ENCODE measurements at regions not wholly inside any gene's neighbourhood (a gene's known extent, or its start where the extent isn't known, plus 50 kb on each side); places are given as distances from the start of the nearest gene placed in this dataset.

DNA sequence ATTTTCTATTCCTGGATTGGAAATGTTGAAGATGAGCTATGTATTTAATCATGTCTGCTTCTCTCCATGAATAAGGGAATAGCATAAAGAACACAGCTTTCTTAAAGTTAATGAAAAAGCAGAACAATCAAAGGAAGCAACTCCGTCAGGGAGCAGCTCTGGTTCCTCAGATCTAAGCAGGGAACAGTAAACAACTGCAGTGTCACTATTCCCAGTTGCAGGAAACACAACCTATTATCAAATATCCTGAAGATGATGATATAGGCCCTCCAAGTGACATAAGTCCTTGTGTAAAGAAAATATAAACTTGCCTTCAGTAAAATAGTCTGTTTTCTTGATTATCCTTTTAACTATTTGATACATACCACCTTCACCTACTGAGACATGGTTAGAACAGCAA, 228.1 kb downstream of the KCNC2 start:
- Histone ChIP-seq H3K27me3 (ENCODE audit: control insufficient read depth in 3 of 3, insufficient read depth in 3 of 3, low read depth in 1 of 3, low read length in 3 of 3) (no peaks in the 10 kb centered on the region), H3K9me3 (replicated peaks in 1 of 2; ENCODE audit: control insufficient read depth in 2 of 2, insufficient read depth in 1 of 2, low read depth in 1 of 2, low read length in 2 of 2) (peaks cover 0 to 4% of the 10 kb centered on the region in 2 donors), H3K36me3 (replicated peaks in 1 of 2; ENCODE audit: control insufficient read depth in 2 of 2, insufficient read depth in 2 of 2, low read length in 2 of 2) (no peaks in the 10 kb centered on the region), H3K23ac (ENCODE audit: low read depth, low read length, poor library complexity) (no peak overlapping the region), H2AFZ (ENCODE audit: low read length) (no peak overlapping the region), H4K8ac (ENCODE audit: low read depth, low read length) (no peak overlapping the region), H4K91ac (ENCODE audit: low read depth, low read length, poor library complexity) (no peak overlapping the region), H3K27ac (replicated peaks; ENCODE audit: low read length) (no peak overlapping the region), H2BK15ac (ENCODE audit: low read length) (no peak overlapping the region), H2AK5ac (ENCODE audit: low read depth, low read length) (no peak overlapping the region), H3K14ac (ENCODE audit: low read length) (no peak overlapping the region), H3K4me2 (ENCODE audit: insufficient read depth, low read length, poor library complexity, severe bottlenecking) (no peak overlapping the region), H2BK5ac (ENCODE audit: low read length) (no peak overlapping the region), H3K9ac (ENCODE audit: low read depth, low read length, poor library complexity) (no peak overlapping the region), H3K79me1 (ENCODE audit: low read depth, low read length) (no peaks in the 10 kb centered on the region), H2BK12ac (ENCODE audit: low read length) (no peak overlapping the region), H3K4me3 (ENCODE audit: low read length in 2 of 2) (no peak overlapping the region), H3K18ac (ENCODE audit: low read length) (no peak overlapping the region), H2BK120ac (ENCODE audit: low read depth, low read length) (no peak overlapping the region), H3K4me1 (ENCODE audit: control insufficient read depth in 2 of 2, insufficient read depth in 1 of 2, low read depth in 1 of 2, low read length in 2 of 2) (no peaks in the 10 kb centered on the region), H3K4ac (ENCODE audit: low read length) (no peak overlapping the region)
- no CpG with 5 or more reads among the region's 1 CpG for WGBS, 2 donors (ENCODE audit: extremely low coverage in 2 of 2, insufficient read length in 2 of 2, insufficient replicate concordance in 1 of 2)
- DNase-seq (ENCODE audit: low spot score) = no peak

- no peak overlapping the region for H3K4me3 ChIP-seq (ENCODE audit: low read length in 2 of 2)
- peaks cover 0 to 4% of the 10 kb centered on the region in 2 donors for H3K9me3 ChIP-seq (replicated peaks in 1 of 2; ENCODE audit: control insufficient read depth in 2 of 2, insufficient read depth in 1 of 2, low read depth in 1 of 2, low read length in 2 of 2)
- H3K4ac ChIP-seq (ENCODE audit: low read length) = no peak overlapping the region
- H3K27me3 ChIP-seq (ENCODE audit: control insufficient read depth in 3 of 3, insufficient read depth in 3 of 3, low read depth in 1 of 3, low read length in 3 of 3) = no peaks in the 10 kb centered on the region
- H2BK15ac ChIP-seq (ENCODE audit: low read length) = no peak overlapping the region
- WGBS, 2 donors (ENCODE audit: extremely low coverage in 2 of 2, insufficient read length in 2 of 2, insufficient replicate concordance in 1 of 2) = no CpG with 5 or more reads among the region's 3 CpGs
- H4K91ac ChIP-seq (ENCODE audit: low read depth, low read length, poor library complexity) = no peak overlapping the region
- no peak overlapping the region for H3K27ac ChIP-seq (replicated peaks; ENCODE audit: low read length)
- no peak overlapping the region for H3K23ac ChIP-seq (ENCODE audit: low read depth, low read length, poor library complexity)
- no peak overlapping the region for H3K9ac ChIP-seq (ENCODE audit: low read depth, low read length, poor library complexity)
- H2BK12ac ChIP-seq (ENCODE audit: low read length) = no peak overlapping the region
- no peaks in the 10 kb centered on the region for H3K79me1 ChIP-seq (ENCODE audit: low read depth, low read length)
- H3K36me3 ChIP-seq (replicated peaks in 1 of 2; ENCODE audit: control insufficient read depth in 2 of 2, insufficient read depth in 2 of 2, low read length in 2 of 2) = no peaks in the 10 kb centered on the region
- no peak overlapping the region for H2AFZ ChIP-seq (ENCODE audit: low read length)
- no peaks in the 10 kb centered on the region for H3K4me1 ChIP-seq (ENCODE audit: control insufficient read depth in 2 of 2, insufficient read depth in 1 of 2, low read depth in 1 of 2, low read length in 2 of 2)
- no peak overlapping the region for H2BK120ac ChIP-seq (ENCODE audit: low read depth, low read length)
- H4K8ac ChIP-seq (ENCODE audit: low read depth, low read length) = no peak overlapping the region
- no peak for DNase-seq (ENCODE audit: low spot score)
- H2AK5ac ChIP-seq (ENCODE audit: low read depth, low read length) = no peak overlapping the region
- H3K18ac ChIP-seq (ENCODE audit: low read length) = no peak overlapping the region
- H3K14ac ChIP-seq (ENCODE audit: low read length) = no peak overlapping the region
- no peak overlapping the region for H3K4me2 ChIP-seq (ENCODE audit: insufficient read depth, low read length, poor library complexity, severe bottlenecking)
- H2BK5ac ChIP-seq (ENCODE audit: low read length) = no peak overlapping the region
Observed at GRCh38 chr12:74983917-74984316, 225.7 kb downstream of the KCNC2 start.

- H3K27me3 ChIP-seq (ENCODE audit: control insufficient read depth in 3 of 3, insufficient read depth in 3 of 3, low read depth in 1 of 3, low read length in 3 of 3) = no peaks in the 10 kb centered on the region
- H3K18ac ChIP-seq (ENCODE audit: low read length) = peak overlapping the region; percentile 27
- no peak for DNase-seq (ENCODE audit: low spot score)
- no peak overlapping the region for H3K23ac ChIP-seq (ENCODE audit: low read depth, low read length, poor library complexity)
- H3K79me1 ChIP-seq (ENCODE audit: low read depth, low read length) = no peaks in the 10 kb centered on the region
- H4K8ac ChIP-seq (ENCODE audit: low read depth, low read length) = no peak overlapping the region
- H3K9me3 ChIP-seq (replicated peaks in 1 of 2; ENCODE audit: control insufficient read depth in 2 of 2, insufficient read depth in 1 of 2, low read depth in 1 of 2, low read length in 2 of 2) = peaks cover 0 to 4% of the 10 kb centered on the region in 2 donors
- no peak overlapping the region for H2AK5ac ChIP-seq (ENCODE audit: low read depth, low read length)
- no peaks in the 10 kb centered on the region for H3K36me3 ChIP-seq (replicated peaks in 1 of 2; ENCODE audit: control insufficient read depth in 2 of 2, insufficient read depth in 2 of 2, low read length in 2 of 2)
- H3K27ac ChIP-seq (replicated peaks; ENCODE audit: low read length) = no peak overlapping the region
- no peak overlapping the region for H4K91ac ChIP-seq (ENCODE audit: low read depth, low read length, poor library complexity)
- H2BK5ac ChIP-seq (ENCODE audit: low read length) = no peak overlapping the region
- H3K9ac ChIP-seq (ENCODE audit: low read depth, low read length, poor library complexity) = no peak overlapping the region
- H3K4me2 ChIP-seq (ENCODE audit: insufficient read depth, low read length, poor library complexity, severe bottlenecking) = no peak overlapping the region
- H3K4ac ChIP-seq (ENCODE audit: low read length) = no peak overlapping the region
- peak overlapping the region in 1 of 2 donors; percentile 5 for H3K4me3 ChIP-seq (ENCODE audit: low read length in 2 of 2)
- no peak overlapping the region for H2AFZ ChIP-seq (ENCODE audit: low read length)
- H2BK12ac ChIP-seq (ENCODE audit: low read length) = no peak overlapping the region
- H2BK120ac ChIP-seq (ENCODE audit: low read depth, low read length) = no peak overlapping the region
- H2BK15ac ChIP-seq (ENCODE audit: low read length) = no peak overlapping the region
- H3K14ac ChIP-seq (ENCODE audit: low read length) = no peak overlapping the region
- WGBS, 2 donors (ENCODE audit: extremely low coverage in 2 of 2, insufficient read length in 2 of 2, insufficient replicate concordance in 1 of 2) = no CpG with 5 or more reads among the region's 4 CpGs
- no peaks in the 10 kb centered on the region for H3K4me1 ChIP-seq (ENCODE audit: control insufficient read depth in 2 of 2, insufficient read depth in 1 of 2, low read depth in 1 of 2, low read length in 2 of 2)
Observed at GRCh38 chr12:74984631-74985030, 225.0 kb downstream of the KCNC2 start.

DNA sequence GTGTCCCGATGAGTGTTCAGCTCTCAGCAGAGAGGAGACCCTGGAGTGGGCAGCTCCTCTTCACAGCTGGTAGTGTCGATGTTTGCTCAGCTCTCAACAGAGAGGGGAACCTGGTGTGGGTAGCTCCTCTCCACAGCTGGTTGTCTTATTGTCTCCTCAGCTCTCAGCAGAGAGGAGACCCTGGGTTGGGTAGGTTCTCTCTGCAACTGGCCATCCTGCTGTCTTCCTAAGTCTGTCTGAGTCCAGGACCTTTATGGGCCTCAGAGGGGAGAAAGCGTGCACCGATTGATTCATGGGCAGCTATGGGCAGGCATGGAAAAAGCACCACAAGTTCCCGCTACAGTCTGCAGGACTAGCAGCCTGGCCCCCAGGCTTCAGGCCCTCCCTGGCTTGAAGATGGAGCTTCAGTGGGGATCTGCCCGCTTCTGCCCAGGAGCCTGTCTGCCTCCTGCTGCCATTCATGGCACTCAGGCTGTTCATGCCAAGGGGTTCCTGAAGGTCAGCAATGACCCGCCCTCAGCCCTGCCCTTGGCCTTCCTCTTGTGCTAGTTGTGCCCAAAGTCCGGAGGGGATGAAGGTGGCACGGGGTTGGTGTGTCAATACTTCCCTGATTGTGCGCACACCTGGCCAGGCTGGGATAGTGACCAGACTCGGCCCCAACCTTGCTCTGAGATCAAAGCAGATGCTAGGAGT, 224.2 kb downstream of the KCNC2 start:
- H4K8ac ChIP-seq (ENCODE audit: low read depth, low read length) = no peak overlapping the region
- H3K4me2 ChIP-seq (ENCODE audit: insufficient read depth, low read length, poor library complexity, severe bottlenecking) = no peak overlapping the region
- H3K4me1 ChIP-seq (ENCODE audit: control insufficient read depth in 2 of 2, insufficient read depth in 1 of 2, low read depth in 1 of 2, low read length in 2 of 2) = no peaks in the 10 kb centered on the region
- H3K27me3 ChIP-seq (ENCODE audit: control insufficient read depth in 3 of 3, insufficient read depth in 3 of 3, low read depth in 1 of 3, low read length in 3 of 3) = no peaks in the 10 kb centered on the region
- no peak overlapping the region for H2BK120ac ChIP-seq (ENCODE audit: low read depth, low read length)
- H3K36me3 ChIP-seq (replicated peaks in 1 of 2; ENCODE audit: control insufficient read depth in 2 of 2, insufficient read depth in 2 of 2, low read length in 2 of 2) = no peaks in the 10 kb centered on the region
- H3K27ac ChIP-seq (replicated peaks; ENCODE audit: low read length) = no peak overlapping the region
- H2AK5ac ChIP-seq (ENCODE audit: low read depth, low read length) = peak overlapping the region; percentile 37
- no peaks in the 10 kb centered on the region for H3K79me1 ChIP-seq (ENCODE audit: low read depth, low read length)
- H3K4me3 ChIP-seq (ENCODE audit: low read length in 2 of 2) = no peak overlapping the region
- H3K9ac ChIP-seq (ENCODE audit: low read depth, low read length, poor library complexity) = no peak overlapping the region
- H2BK15ac ChIP-seq (ENCODE audit: low read length) = no peak overlapping the region
- H2BK5ac ChIP-seq (ENCODE audit: low read length) = peak overlapping the region; percentile 20
- no peak overlapping the region for H3K14ac ChIP-seq (ENCODE audit: low read length)
- DNase-seq (ENCODE audit: low spot score) = no peak
- H2BK12ac ChIP-seq (ENCODE audit: low read length) = no peak overlapping the region
- H3K18ac ChIP-seq (ENCODE audit: low read length) = peak overlapping the region; percentile 64
- no peak overlapping the region for H4K91ac ChIP-seq (ENCODE audit: low read depth, low read length, poor library complexity)
- no peak overlapping the region for H3K4ac ChIP-seq (ENCODE audit: low read length)
- H3K9me3 ChIP-seq (replicated peaks in 1 of 2; ENCODE audit: control insufficient read depth in 2 of 2, insufficient read depth in 1 of 2, low read depth in 1 of 2, low read length in 2 of 2) = peaks cover 0 to 4% of the 10 kb centered on the region in 2 donors
- WGBS, 2 donors (ENCODE audit: extremely low coverage in 2 of 2, insufficient read length in 2 of 2, insufficient replicate concordance in 1 of 2) = no CpG with 5 or more reads among the region's 11 CpGs
- no peak overlapping the region for H3K23ac ChIP-seq (ENCODE audit: low read depth, low read length, poor library complexity)
- H2AFZ ChIP-seq (ENCODE audit: low read length) = no peak overlapping the region
